Fibroblast of lung (primary cell): ENCODE measurements at regions not wholly inside any gene's neighbourhood (a gene's known extent, or its start where the extent isn't known, plus 50 kb on each side); places are given as distances from the start of the nearest gene placed in this dataset.
"Not testable (repeated sequence)": the region's sequence is repeated elsewhere in the genome, so short reads cannot be mapped to it uniquely, and the experiment has no call there.

Experiments used
- DNase-seq, 2 donors: peaks; one replicate each; pipeline versions ENCODE4 v3.0.0 to v3.0.0-alpha.2; 2010; ENCODE audit warnings: low read depth in 2 of 2
- H2AFZ ChIP-seq: 2 replicates; pipeline ENCODE4 v1.5.1; 2012; ENCODE audit warnings: low read length, control low read depth, inconsistent platforms
- H3K27ac ChIP-seq: 2 replicates; pipeline ENCODE4 v1.5.1; 2011; ENCODE audit warnings: low read length, control low read depth; ENCODE audit not compliant: insufficient read depth
- H3K27me3 ChIP-seq: 2 replicates; pipeline ENCODE4 v1.5.1; 2011; ENCODE audit warnings: mild to moderate bottlenecking, low read length; ENCODE audit not compliant: control insufficient read depth, insufficient read depth
- H3K36me3 ChIP-seq: 2 replicates; pipeline ENCODE4 v1.5.1; 2011; ENCODE audit warnings: low read length; ENCODE audit not compliant: control insufficient read depth, insufficient read depth
- H3K4me1 ChIP-seq: 2 replicates; pipeline ENCODE4 v1.5.1; 2011; ENCODE audit warnings: low read length; ENCODE audit not compliant: control insufficient read depth, insufficient read depth; ENCODE audit errors: extremely low read depth
- H3K4me2 ChIP-seq: 2 replicates; pipeline ENCODE4 v1.5.1; 2011; ENCODE audit warnings: low read length, control low read depth; ENCODE audit not compliant: insufficient read depth; ENCODE audit errors: extremely low read depth
- H3K4me3 ChIP-seq, 4 experiments: fragments of 200-600 bp in 1 of 4; sonication (generic) in 1 of 4; replicated peaks in 1 of 4; 2 replicates each; pipeline ENCODE4 v1.5.1; 2011 to 2016; ENCODE audit warnings: low read length in 4 of 4, low read depth in 3 of 4, mild to moderate bottlenecking in 3 of 4, control low read depth in 2 of 4, inconsistent platforms in 1 of 4, mixed read lengths in 1 of 4; ENCODE audit not compliant: insufficient read depth in 1 of 4; ENCODE audit errors: control extremely low read depth in 1 of 4
- H3K79me2 ChIP-seq: 2 replicates; pipeline ENCODE4 v1.5.1; 2012; ENCODE audit warnings: mild to moderate bottlenecking, low read length, inconsistent platforms; ENCODE audit not compliant: control insufficient read depth, insufficient read depth
- H3K9ac ChIP-seq: 2 replicates; pipeline ENCODE4 v1.5.1; 2011; ENCODE audit warnings: mild to moderate bottlenecking, low read length, control low read depth; ENCODE audit not compliant: insufficient read depth
- H3K9me3 ChIP-seq: 2 replicates; pipeline ENCODE4 v1.5.1; 2012; ENCODE audit warnings: low read depth, low read length; ENCODE audit not compliant: control insufficient read depth, insufficient read depth
- H4K20me1 ChIP-seq: 2 replicates; pipeline ENCODE4 v1.5.1; 2011; ENCODE audit warnings: low read length; ENCODE audit not compliant: control insufficient read depth, insufficient read depth; ENCODE audit errors: extremely low read depth
- EZH2 ChIP-seq: IDR thresholded peaks from 2 replicates; pipeline ENCODE4 v1.5.1; 2012; ENCODE audit warnings: low read length, control low read depth, mild to moderate bottlenecking; ENCODE audit errors: missing control alignments
- TF ChIP-seq, protein P1 (sequence below), 2 donors: IDR thresholded peaks in 1 of 2; conservative IDR thresholded peaks in 1 of 2; 1 replicate in 1 of 2; 2 replicates in 1 of 2; pipeline ENCODE4 v1.5.1; 2011 to 2012; ENCODE audit warnings: low read length in 2 of 2, control low read depth in 1 of 2, inconsistent platforms in 1 of 2, low read depth in 1 of 2, mild to moderate bottlenecking in 1 of 2

DNA sequence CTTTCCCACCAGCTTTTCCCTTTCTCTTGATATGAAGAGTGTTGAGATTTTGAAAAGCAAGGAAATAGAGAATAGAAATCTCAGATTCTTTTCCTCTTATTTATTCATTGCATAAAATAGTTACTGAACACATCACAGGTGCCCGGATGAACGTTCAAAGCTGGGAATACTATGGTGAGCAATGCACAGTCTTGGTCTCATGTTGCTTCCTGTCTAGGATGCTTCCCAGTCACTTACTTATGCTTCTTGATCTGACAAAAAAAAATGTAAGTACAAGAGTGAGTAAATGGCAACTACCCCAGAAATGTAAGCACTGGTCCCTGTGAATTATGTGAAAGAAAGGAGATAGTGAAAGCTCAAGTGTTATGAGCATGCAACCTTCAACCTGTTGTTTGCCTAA, 153.5 kb upstream of the S1PR3 start:
- no peak overlapping the region for H3K27ac ChIP-seq
- DNase-seq, result peak in 1 of 2 donors; percentile 63
- H3K4me1 ChIP-seq, result no peaks in the 10 kb centered on the region
- H3K4me3 ChIP-seq, result no peak overlapping the region
- H3K9me3 ChIP-seq, result no peaks in the 10 kb centered on the region
- H3K9ac ChIP-seq, result no peak overlapping the region
- TF ChIP-seq, protein P1, sequence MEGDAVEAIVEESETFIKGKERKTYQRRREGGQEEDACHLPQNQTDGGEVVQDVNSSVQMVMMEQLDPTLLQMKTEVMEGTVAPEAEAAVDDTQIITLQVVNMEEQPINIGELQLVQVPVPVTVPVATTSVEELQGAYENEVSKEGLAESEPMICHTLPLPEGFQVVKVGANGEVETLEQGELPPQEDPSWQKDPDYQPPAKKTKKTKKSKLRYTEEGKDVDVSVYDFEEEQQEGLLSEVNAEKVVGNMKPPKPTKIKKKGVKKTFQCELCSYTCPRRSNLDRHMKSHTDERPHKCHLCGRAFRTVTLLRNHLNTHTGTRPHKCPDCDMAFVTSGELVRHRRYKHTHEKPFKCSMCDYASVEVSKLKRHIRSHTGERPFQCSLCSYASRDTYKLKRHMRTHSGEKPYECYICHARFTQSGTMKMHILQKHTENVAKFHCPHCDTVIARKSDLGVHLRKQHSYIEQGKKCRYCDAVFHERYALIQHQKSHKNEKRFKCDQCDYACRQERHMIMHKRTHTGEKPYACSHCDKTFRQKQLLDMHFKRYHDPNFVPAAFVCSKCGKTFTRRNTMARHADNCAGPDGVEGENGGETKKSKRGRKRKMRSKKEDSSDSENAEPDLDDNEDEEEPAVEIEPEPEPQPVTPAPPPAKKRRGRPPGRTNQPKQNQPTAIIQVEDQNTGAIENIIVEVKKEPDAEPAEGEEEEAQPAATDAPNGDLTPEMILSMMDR (conservative IDR thresholded peaks at IDR 0.05 in 1 of 2, IDR thresholded peaks at IDR 0.05 in 1 of 2; ENCODE audit: low read depth in 1 of 2, low read length in 2 of 2), result no peak
- TF ChIP-seq EZH2, result no peak
- no peaks in the 10 kb centered on the region for H3K36me3 ChIP-seq
- H4K20me1 ChIP-seq, result no peaks in the 10 kb centered on the region
- no peaks in the 10 kb centered on the region for H3K79me2 ChIP-seq
- H3K4me2 ChIP-seq, result no peak overlapping the region
- no peak overlapping the region for H2AFZ ChIP-seq
- no peaks in the 10 kb centered on the region for H3K27me3 ChIP-seq

DNA sequence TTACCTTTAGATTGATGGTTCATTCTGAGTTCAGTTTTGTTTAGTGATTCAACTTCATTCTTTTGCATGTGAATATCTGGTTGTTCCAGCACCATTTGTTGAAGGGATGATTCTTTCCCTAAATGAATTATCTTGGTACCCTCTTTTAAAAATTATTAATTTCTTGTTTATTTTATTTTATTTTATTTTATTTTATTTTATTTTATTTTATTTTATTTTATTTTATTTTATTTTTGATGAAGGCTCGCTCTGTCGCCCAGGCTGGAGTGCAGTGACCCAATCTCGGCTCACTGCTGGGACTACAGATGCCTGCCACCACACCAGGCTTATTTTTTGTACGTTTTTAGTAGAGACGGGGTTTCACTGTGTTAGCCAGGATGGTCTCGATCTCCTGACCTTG, 141.4 kb upstream of the S1PR3 start:
- DNase-seq, H3K27ac ChIP-seq, H3K79me2 ChIP-seq, H3K9me3 ChIP-seq, H2AFZ ChIP-seq, H4K20me1 ChIP-seq, H3K4me3 ChIP-seq, H3K4me2 ChIP-seq, H3K4me1 ChIP-seq, H3K27me3 ChIP-seq, H3K9ac ChIP-seq, H3K36me3 ChIP-seq: not testable (repeated sequence)

DNA sequence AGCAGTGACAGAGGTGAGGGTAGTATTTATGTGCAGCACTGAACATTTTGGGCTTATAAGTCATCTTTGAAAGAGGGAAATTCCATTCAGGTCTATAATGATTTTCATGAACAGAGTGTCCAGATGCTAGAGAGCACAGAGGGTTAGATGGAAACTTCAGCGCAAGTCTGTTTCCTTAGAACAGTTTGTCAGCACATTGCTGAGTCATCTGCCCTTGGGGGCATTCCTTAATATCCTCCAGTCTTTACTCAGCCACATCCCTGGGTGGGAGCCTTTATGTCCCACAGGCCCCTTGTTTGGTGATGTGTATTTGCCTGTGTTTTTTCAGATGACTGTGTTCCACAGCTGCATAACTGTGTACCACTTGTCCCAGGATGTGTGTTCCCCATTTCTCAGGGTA, 138.5 kb upstream of the S1PR3 start:
- no peak for TF ChIP-seq EZH2
- TF ChIP-seq, protein P1 (conservative IDR thresholded peaks at IDR 0.05 in 1 of 2, IDR thresholded peaks at IDR 0.05 in 1 of 2; ENCODE audit: low read depth in 1 of 2, low read length in 2 of 2), result no peak
- DNase-seq, result peak; percentile 90 to 91
- Histone ChIP-seq H3K27ac (no peak overlapping the region), H3K4me2 (no peak overlapping the region), H3K27me3 (no peaks in the 10 kb centered on the region), H4K20me1 (no peaks in the 10 kb centered on the region), H3K79me2 (no peaks in the 10 kb centered on the region), H3K4me3 (no peak overlapping the region), H3K9ac (no peak overlapping the region), H3K36me3 (no peaks in the 10 kb centered on the region), H3K9me3 (no peaks in the 10 kb centered on the region), H2AFZ (no peak overlapping the region), H3K4me1 (no peaks in the 10 kb centered on the region)

DNA sequence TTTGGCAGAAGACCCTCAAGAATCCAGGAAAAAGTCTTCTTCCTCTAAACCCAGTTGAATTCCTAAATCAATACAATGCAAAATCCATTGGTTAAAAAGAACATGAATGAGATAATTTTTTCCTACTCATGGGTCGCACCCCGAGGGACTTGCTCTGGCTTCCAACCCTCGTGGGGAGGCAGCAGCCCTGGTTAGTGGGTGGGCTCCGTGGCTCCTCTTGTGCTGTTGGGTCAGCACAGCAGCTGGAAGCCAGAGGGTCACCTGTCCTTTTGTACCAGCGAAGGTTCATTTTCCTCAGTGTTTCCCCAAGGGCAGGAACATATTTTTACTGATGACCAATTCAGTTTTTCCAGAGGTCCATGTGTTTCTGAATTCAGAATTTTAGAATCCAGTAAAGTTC, 120.6 kb upstream of the S1PR3 start:
- H2AFZ ChIP-seq, result no peak overlapping the region
- H3K4me1 ChIP-seq, result no peaks in the 10 kb centered on the region
- H4K20me1 ChIP-seq, result no peaks in the 10 kb centered on the region
- no peak for DNase-seq
- H3K27ac ChIP-seq, result no peak overlapping the region
- H3K9me3 ChIP-seq, result no peaks in the 10 kb centered on the region
- H3K36me3 ChIP-seq, result no peaks in the 10 kb centered on the region
- H3K79me2 ChIP-seq, result no peaks in the 10 kb centered on the region
- H3K4me3 ChIP-seq, result no peak overlapping the region
- no peak for TF ChIP-seq EZH2
- TF ChIP-seq, protein P1 (conservative IDR thresholded peaks at IDR 0.05 in 1 of 2, IDR thresholded peaks at IDR 0.05 in 1 of 2; ENCODE audit: low read depth in 1 of 2, low read length in 2 of 2), result no peak
- H3K27me3 ChIP-seq, result no peaks in the 10 kb centered on the region
- H3K9ac ChIP-seq, result no peak overlapping the region
- H3K4me2 ChIP-seq, result no peak overlapping the region
